GM18508 (cell line): ENCODE measurements at regions not wholly inside any gene's neighbourhood (a gene's known extent, or its start where the extent isn't known, plus 50 kb on each side); places are given as distances from the start of the nearest gene placed in this dataset.
"Not testable (repeated sequence)": the region's sequence is repeated elsewhere in the genome, so short reads cannot be mapped to it uniquely, and the experiment has no call there.

Experiments used
- ATAC-seq: cut with Tn5 transposase; IDR thresholded peaks from one replicate; pipeline ENCODE4 v1.9.1; 2021; ENCODE audit warnings: moderate number of reproducible peaks; ENCODE audit not compliant: insufficient read depth, unreplicated experiment

DNA sequence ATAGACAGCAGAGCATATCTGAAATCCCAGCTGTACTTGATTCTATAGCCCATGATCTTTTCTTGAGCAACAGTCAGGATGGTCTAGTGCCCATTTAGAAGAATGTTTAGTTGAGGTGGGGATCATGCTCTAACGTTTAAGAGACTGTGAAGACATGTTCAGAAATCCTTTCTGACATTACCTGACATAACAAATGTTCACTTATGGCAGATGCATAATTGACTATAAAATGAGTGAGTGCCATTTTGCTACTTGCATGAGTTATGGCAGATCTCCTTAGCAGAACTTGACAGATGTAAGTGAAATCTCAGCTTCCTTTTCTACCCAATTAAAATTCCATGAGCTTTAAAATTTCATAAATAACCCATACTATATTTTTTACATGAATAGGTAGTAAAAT lies 209.5 kb upstream of the MMADHC start:
- ATAC-seq = no peak

DNA sequence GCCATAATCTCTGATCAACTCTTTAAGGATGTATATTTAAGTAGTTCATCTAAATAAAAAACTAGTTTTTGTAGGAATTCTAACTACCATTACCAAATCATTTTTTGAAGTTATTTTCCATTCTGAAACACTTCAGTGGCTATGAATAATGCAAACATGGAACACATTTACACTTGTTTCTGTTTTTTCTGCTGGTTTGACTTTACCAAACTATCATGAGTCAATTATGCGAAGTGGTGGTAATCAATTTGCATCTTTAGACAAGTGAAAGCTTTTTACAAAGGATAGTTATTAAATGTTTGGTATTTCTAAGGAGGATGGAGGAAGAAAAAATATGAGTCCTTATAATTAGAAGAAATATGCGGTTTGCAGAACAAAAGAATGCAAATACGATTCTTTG lies 202.0 kb upstream of the MMADHC start:
- no peak for ATAC-seq

- no peak for ATAC-seq
Observed at GRCh38 chr2:149787206-149787605, 199.6 kb upstream of the MMADHC start.

GRCh38 chr2:149783284-149783683 lies 195.7 kb upstream of the MMADHC start:
- no peak for ATAC-seq

DNA sequence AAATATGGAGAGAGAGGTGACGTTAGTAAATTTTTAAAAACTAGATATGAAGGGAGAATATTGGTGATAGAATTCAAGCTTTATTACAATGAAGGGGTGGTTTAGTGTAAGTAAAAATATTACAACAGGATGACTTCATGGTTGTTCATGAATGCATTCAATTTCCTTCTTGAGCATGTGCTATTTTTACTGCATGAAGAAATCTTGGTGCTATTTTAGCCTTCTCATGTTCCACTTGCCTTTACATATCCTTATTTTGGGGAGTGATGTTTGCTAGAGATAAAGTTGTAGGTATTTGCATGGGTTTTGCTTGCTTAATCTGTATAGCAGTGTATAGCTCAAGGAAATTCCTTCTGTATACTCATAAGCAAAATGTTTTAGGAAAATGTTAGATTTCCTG lies 195.0 kb upstream of the MMADHC start:
- no peak for ATAC-seq

GRCh38 chr2:149781263-149781808 lies 193.8 kb upstream of the MMADHC start:
- no peak for ATAC-seq

GRCh38 chr2:149773006-149773405 lies 185.4 kb upstream of the MMADHC start:
- ATAC-seq = no peak

DNA sequence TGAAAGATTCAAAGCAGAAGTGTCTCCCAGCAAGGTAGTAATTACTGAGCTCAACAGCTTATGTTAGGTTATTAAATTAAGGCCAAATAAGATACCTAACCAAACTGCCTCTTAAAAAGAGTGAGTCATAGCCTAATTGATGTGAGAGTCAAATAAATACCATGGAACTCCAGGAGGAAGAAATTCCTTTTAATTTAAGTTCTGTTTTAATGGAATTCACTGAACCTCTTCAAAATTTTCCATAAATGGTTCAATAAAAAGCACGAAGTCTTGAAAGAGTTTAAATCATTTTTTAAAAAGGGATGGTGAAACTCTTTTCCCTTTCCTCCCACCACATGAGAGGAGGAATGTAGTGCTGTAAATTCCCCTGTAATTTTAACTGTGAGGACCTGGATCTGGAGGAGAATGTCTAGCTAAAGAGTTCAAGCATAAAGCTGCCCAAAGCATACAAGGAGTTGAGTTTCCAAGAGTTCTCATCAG lies 180.8 kb upstream of the MMADHC start:
- ATAC-seq = no peak

- ATAC-seq = no peak
Observed at GRCh38 chr2:149767516-149767974, 180.0 kb upstream of the MMADHC start.

GRCh38 chr2:149766339-149766738 lies 178.8 kb upstream of the MMADHC start:
- no peak for ATAC-seq

- ATAC-seq = no peak
Observed at GRCh38 chr2:149765636-149766035, 178.1 kb upstream of the MMADHC start.

DNA sequence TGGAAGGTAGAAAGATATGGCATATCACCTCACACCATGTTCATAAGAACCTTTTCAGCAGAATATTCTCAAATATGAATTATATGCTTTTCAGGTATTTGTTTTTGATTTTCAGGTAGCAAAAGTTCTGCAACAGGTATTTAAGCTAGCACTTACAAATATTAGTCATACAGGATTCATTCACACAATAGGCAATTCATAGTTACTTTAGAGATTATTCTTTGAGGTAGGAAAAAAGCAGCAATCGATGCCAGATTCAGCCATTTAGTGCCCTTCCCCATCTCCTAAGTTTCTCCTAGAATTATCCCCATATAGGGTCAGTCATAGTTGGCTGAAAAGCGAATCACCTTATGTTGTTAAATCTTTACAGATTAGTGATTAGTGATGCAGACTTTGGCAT lies 177.4 kb upstream of the MMADHC start:
- ATAC-seq = no peak

- no peak for ATAC-seq
Observed at GRCh38 chr2:149763358-149763757, 175.8 kb upstream of the MMADHC start.

DNA sequence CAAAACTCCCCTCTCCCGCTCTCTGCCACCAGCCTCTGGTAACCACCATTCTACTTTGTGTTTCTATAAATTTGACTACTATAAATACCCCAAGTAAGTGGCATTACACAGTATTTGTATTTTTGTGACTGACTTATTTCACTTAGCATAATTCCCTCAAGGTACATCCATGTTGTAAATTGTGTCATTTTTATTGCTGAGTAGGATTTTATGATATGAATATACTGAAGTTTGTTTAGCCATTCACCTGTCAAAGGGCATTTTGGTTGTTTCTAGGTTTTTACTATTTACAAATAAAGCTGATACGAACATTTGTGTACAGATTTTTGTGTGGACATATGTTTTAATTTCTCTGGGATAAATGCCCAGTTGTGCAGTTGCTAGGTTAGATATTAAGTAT lies 174.0 kb upstream of the MMADHC start:
- ATAC-seq = no peak

DNA sequence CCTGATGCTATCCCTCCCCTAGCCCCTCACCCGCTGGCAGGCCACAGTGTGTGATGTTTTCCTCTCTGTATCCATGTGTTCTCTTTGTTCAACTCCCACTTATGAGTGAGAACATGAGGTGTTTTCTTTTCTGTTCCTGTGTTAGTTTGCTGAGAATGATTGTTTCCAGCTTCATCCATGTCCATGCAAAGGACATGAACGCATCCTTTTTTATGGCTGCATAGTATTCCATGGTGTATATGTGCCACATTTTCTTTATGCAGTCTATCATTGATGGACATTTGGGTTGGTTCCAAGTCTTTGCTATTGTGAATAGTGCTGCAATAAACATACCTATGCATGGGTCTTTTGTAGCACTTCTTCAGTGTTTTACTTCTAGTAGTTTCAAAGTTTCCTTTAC lies 171.8 kb upstream of the MMADHC start:
- not testable (repeated sequence) for ATAC-seq

DNA sequence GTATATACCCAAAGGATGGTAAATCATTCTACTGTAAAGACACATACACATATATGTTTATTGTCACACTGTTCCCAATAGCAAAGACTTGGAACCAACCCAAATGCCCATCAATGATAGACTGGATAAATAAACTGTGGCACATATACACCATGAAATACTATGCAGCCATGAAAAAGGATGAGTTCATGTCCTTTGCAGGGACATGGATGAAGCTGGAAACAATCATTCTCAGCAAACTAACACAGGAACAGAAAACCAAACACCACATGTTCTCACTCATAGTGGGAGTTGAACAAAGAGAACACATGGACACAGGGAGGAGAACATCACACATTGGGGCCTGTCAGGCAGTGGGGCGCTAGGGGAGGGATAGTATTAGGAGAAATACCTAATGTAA lies 167.1 kb upstream of the MMADHC start:
- ATAC-seq = not testable (repeated sequence)

DNA sequence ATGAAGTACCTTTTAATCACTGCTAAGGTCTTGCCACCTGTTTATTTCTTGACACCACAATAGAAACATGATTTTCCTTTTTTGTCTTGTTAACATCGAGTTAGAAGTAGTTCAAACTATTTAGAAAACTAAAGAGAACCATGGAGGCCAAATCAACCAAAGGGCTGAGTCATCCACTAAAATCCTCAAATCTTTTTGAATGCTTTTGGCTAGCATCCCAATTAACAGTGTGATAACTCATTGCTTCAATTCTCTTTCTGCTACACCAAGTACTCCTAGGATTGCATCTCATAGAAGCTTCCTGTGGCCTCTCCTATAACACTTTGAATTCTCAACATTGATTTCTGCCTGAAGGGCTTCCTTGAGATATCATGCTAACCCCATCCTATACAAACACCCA lies 159.9 kb upstream of the MMADHC start:
- ATAC-seq = no peak

- ATAC-seq = no peak
Observed at GRCh38 chr2:149745396-149746230, 158.0 kb upstream of the MMADHC start.

DNA sequence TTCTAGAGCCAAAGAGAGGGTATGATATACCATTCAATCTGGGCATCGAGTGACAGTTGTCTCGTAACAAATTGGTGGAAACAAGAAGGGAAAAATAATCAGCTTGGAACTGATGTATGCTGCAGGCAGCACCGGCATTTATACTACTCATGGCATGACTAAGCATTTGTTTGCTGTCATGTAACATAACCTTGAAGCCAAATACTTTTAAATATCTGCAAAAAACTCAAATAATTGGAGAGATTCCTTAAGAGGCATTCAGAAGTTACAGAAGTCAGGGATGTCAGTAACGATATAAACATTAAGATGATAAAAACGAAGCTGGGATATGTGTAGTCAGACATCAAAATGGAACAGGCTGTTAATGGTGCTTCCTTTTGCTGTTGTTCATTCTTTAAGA lies 157.3 kb upstream of the MMADHC start:
- ATAC-seq = no peak

GRCh38 chr2:149743842-149744448 lies 156.4 kb upstream of the MMADHC start:
- no peak for ATAC-seq

DNA sequence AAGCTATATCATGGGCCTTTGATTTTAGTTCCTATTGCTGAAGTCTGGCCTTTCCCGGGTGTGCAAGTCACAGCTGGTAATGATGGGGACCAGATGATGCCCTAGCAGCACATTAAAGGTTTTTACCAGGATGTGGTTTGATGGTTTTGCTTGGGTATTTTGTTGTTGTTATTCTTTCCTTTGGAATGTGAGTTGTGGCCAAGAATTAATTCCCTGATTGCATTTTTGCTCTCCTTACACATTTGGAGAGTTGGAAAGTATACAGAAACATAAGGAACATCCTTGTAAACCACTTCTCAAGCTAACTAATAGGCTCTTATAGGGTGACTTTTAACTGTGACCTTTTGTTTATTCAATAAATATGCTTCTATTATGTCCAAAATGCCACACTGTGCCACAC lies 154.1 kb upstream of the MMADHC start:
- no peak for ATAC-seq
